ENCODE measurements at regions not wholly inside any gene's neighbourhood (a gene's known extent, or its start where the extent isn't known, plus 50 kb on each side); places are given as distances from the start of the nearest gene placed in this dataset.
"Not testable (repeated sequence)": the region's sequence is repeated elsewhere in the genome, so short reads cannot be mapped to it uniquely, and the experiment has no call there.

- DNase-seq, result no peak
These were observed 425.9 kb upstream of the RUNX1 start for GRCh38 chr21:35475009-35475408.

GRCh38 chr21:35473496-35473895 lies 424.4 kb upstream of the RUNX1 start:
- DNase-seq, result no peak

DNA sequence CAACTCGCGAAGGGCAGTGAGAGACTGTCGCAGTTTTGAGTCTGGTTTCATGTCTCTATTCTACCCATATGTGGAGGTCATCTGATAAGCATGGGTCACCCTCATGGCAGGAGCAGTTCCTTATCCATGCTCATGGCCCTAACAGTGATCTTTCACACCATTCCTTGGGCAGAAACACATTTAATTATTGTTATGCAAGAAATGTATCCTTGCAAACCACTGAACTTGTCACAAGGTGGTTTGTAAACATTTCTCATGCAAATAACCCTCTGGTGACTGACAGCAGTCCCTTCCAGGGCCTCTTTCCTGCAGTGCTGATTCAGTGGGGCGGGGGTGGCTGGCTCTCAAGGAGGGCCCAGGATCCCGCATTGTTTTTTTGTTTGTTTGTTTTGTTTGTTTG lies 421.4 kb upstream of the RUNX1 start:
- DNase-seq, result peak in 1 of 51 donors; percentile 1

- DNase-seq, result no peak
These were observed 420.4 kb upstream of the RUNX1 start for GRCh38 chr21:35469498-35469897.

GRCh38 chr21:35468991-35469390 lies 419.9 kb upstream of the RUNX1 start:
- DNase-seq, result no peak

- DNase-seq, result no peak
These were observed 418.5 kb upstream of the RUNX1 start for GRCh38 chr21:35467566-35467965.

DNA sequence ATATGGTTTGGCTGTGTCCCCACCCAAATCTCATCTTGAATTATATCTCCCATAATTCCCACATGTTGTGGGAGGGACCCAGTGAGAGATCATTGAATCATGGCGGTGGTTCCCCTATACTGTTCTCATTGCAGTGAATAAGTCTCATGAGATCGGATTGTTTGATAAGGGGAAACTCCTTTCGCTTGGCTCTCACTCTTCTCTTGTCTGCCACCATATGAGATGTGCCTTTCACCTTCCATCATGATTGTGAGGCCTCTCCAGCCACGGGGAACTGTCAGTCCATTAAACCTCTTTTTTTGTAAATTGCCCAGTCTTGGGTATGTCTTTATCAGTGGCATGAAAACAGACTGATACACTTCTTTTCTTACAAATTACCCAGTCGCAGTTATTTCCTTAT lies 417.6 kb upstream of the RUNX1 start:
- not testable (repeated sequence) for DNase-seq

- no peak for DNase-seq
These were observed 416.6 kb upstream of the RUNX1 start for GRCh38 chr21:35465741-35466140.

DNA sequence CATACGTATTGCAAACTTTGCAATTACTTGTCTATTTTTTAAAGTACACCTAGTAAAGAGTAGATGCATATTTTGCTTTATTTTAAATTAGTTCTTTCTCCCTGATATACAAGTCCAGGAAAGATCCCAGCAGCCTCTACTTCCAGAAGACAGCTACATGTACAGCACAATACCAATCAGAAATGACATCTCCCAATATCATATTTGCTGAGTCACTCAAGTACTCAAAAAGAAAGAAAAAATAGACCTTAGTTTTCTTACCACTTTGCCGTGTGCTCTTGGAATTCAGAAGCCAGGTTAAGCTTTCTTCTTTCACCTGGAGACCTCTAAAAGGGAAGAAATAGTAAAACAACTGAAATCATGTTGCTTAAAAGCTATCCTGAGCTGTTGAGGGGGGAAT lies 412.6 kb upstream of the RUNX1 start:
- DNase-seq, result no peak

DNA sequence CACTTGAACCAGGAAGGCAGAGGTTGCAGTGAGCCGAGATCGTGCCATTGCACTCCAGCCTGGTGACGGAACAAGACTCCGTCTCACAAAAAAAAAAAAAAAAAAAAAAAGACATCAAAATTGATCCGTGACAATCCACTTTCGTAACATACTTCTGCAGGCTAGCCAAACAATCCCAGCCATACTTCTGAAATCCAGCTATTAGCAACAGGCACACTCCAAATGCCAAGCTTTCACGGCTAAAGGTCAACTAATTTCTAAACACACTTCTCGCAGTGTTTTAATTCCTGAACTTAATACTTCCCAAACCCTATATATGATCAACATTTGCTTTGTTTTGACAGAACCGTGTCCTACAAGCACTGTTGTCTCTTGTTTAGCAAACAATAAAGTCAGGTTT lies 411.3 kb upstream of the RUNX1 start:
- DNase-seq, result no peak

- no peak for DNase-seq
These were observed 409.3 kb upstream of the RUNX1 start for GRCh38 chr21:35458405-35458804.

- no peak for DNase-seq
These were observed 408.1 kb upstream of the RUNX1 start for GRCh38 chr21:35457097-35457804.

DNA sequence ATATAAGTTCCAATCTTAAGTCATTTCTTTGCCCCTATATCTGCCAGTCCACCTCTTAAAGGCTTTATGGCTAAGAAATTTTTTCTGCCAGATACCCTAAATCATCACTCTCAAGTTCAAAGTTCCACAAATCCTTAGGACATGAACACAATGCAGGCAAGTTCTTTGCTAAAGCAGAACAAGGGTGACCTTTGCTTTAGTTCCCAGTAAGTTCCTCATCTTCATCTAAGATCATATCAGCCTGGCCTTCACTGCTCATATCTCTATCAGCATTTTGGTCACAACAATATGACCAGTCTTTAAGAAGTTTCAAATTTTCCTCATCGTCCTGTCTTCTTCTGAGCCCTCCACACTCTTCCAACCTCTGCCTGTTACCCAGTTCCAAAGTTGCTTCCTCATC lies 402.2 kb upstream of the RUNX1 start:
- DNase-seq, result no peak

DNA sequence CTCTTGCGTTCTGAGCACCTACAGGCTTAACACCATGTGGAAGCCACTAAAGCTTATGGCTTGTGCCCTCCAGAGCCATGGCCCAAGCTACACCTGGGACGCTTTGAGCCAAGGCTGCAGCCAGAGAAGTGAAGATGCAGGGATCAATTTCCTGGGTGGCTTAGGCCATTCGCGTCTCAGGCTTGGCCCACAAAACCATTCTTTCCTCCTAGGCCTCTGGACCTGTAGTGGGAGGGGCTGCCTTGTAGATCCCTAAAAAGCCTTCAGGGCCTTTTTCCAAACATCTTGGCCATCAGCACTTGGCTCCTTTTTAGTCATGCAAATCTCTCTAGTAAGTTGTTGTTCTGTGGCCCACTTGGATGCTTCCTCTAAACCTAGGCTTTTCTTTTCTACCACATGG lies 401.7 kb upstream of the RUNX1 start:
- no peak for DNase-seq

DNA sequence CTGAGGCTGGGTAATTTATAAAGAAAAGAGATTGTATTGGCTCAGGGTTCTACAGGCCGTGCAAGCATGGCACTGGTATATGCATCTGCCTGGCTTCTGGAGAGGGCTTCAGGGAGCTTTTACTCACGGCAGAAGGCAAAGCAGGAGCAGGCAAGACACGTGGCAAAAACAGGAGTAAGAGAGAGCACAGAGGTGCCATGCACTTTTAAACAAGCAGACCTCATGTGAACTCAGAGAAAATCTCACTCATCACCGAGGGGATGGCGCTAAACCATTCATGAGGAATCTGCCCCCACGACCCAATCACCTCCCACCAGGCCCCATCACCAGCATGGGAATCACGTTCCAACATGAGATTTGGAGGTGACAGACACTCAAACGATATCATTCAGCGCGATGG lies 400.7 kb upstream of the RUNX1 start:
- DNase-seq, result no peak

GRCh38 chr21:35448876-35449599 lies 399.9 kb upstream of the RUNX1 start:
- no peak for DNase-seq

- no peak for DNase-seq
These were observed 395.3 kb upstream of the RUNX1 start for GRCh38 chr21:35444391-35444790.

GRCh38 chr21:35441868-35442582 lies 392.9 kb upstream of the RUNX1 start:
- DNase-seq, result no peak

- no peak for DNase-seq
These were observed 389.7 kb upstream of the RUNX1 start for GRCh38 chr21:35438643-35439404.

GRCh38 chr21:35437941-35438340 lies 388.8 kb upstream of the RUNX1 start:
- no peak for DNase-seq

DNA sequence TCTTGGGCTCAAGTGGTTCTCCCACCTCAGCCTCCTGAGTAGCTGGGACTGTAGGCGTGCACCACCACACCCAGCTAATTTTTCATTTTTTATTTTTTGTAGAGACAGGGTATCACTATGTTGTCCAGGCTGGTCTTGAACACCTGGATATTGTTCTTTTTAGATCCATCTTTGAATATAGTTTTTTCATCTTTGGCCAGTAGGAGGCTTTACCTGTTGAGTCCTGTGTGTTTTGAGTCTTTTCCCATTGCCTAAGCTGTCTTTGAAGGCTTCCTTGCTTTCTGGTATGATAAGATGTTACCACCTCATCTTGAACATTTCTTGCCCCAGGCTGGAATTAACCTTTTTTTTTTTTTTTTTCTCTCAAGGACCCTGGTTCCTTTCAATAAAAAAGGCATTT lies 387.8 kb upstream of the RUNX1 start:
- DNase-seq, result no peak

GRCh38 chr21:35432601-35433000 lies 383.5 kb upstream of the RUNX1 start:
- DNase-seq, result not testable (repeated sequence)

All from hypothalamus (tissue), 51 donors.